Smooth muscle cell (in vitro differentiated cells): ENCODE measurements at regions not wholly inside any gene's neighbourhood (a gene's known extent, or its start where the extent isn't known, plus 50 kb on each side); places are given as distances from the start of the nearest gene placed in this dataset.
A peak's percentile ranks its signal among the peaks of the same experiment; 100 is the strongest.

Experiments
- DNase-seq: peaks from one replicate; lab custom pipeline; 2025; ENCODE audit not compliant: unreplicated experiment; lab: John Stamatoyannopoulos, UW
- H2AFZ ChIP-seq: fragments of 200-600 bp; sonication (generic); 2 replicates; pipeline ENCODE4 v1.6.0; 2016; ENCODE audit warnings: antibody characterized with exemption, low read depth, mild to moderate bottlenecking
- H3F3A ChIP-seq: fragments of 200-600 bp; sonication (generic); 2 replicates; pipeline ENCODE4 v1.6.0; 2017; ENCODE audit warnings: antibody characterized with exemption, low read depth
- H3K27ac ChIP-seq: fragments of 200-600 bp; sonication (generic); 2 replicates; pipeline ENCODE4 v1.5.1; 2016; ENCODE audit warnings: low read depth, mild to moderate bottlenecking
- H3K27me3 ChIP-seq: fragments of 200-600 bp; sonication (generic); 2 replicates; pipeline ENCODE4 v1.6.1; 2016; ENCODE audit warnings: low read depth, mild to moderate bottlenecking
- H3K36me3 ChIP-seq: fragments of 200-600 bp; sonication (generic); 2 replicates; pipeline ENCODE4 v1.5.1; 2016; ENCODE audit warnings: low read depth
- H3K4me1 ChIP-seq: fragments of 200-600 bp; sonication (generic); 2 replicates; pipeline ENCODE4 v1.5.1; 2016; ENCODE audit warnings: low read depth
- H3K4me2 ChIP-seq: fragments of 200-600 bp; sonication (generic); 2 replicates; pipeline ENCODE4 v1.6.0; 2016; ENCODE audit warnings: mild to moderate bottlenecking
- H3K4me3 ChIP-seq: fragments of 200-600 bp; sonication (generic); 2 replicates; pipeline ENCODE4 v1.5.1; 2016; ENCODE audit warnings: mild to moderate bottlenecking
- H3K79me2 ChIP-seq: fragments of 200-600 bp; sonication (generic); 2 replicates; pipeline ENCODE4 v1.6.0; 2016; ENCODE audit warnings: low read depth, mild to moderate bottlenecking
- H3K9ac ChIP-seq: fragments of 200-600 bp; sonication (generic); 2 replicates; pipeline ENCODE4 v1.6.0; 2016; ENCODE audit warnings: low read depth
- H3K9me3 ChIP-seq: fragments of 200-600 bp; sonication (generic); replicated peaks from 2 replicates; pipeline ENCODE4 v1.5.1; 2016; ENCODE audit warnings: low read depth
- H4K20me1 ChIP-seq: fragments of 200-600 bp; sonication (generic); 2 replicates; pipeline ENCODE4 v1.6.0; 2016; ENCODE audit warnings: low read depth
- CTCF ChIP-seq: fragments of 200-600 bp; sonication (generic); IDR thresholded peaks from 2 replicates; pipeline ENCODE4 v1.5.1; 2017; ENCODE audit warnings: borderline replicate concordance, mild to moderate bottlenecking, antibody characterized with exemption; ENCODE audit not compliant: insufficient read depth, poor library complexity, severe bottlenecking
- WGBS: methylation state at CpG from one replicate; pipeline ENCODE4 v1.1.7; 2016; ENCODE audit warnings: low lambda C conversion rate; 5-methylcytosine and 5-hydroxymethylcytosine counted together

- H3K4me2 ChIP-seq: no peak overlapping the region
- DNase-seq: no peak
Measured at GRCh38 chr2:150811259-150811855, 323.9 kb upstream of the RND3 start.

GRCh38 chr2:150809103-150809502, 321.6 kb upstream of the RND3 start:
- Histone ChIP-seq H2AFZ (no peak overlapping the region), H4K20me1 (no peaks in the 10 kb centered on the region), H3K9me3 (no peaks in the 10 kb centered on the region), H3K4me3 (no peak overlapping the region), H3K4me2 (no peak overlapping the region), H3K9ac (no peak overlapping the region), H3K79me2 (no peaks in the 10 kb centered on the region), H3K36me3 (no peaks in the 10 kb centered on the region), H3K27ac (no peak overlapping the region), H3F3A (no peaks in the 10 kb centered on the region), H3K27me3 (no peaks in the 10 kb centered on the region), H3K4me1 (no peaks in the 10 kb centered on the region)
- TF ChIP-seq CTCF: no peak
- 55% methylated on average over 2 of the region's 2 CpGs for WGBS
- no peak for DNase-seq

More at GRCh38 chr2:150811259-150811855, 323.9 kb upstream of the RND3 start:
- Histone ChIP-seq H3K4me3 (no peak overlapping the region), H3K4me1 (no peaks in the 10 kb centered on the region), H4K20me1 (no peaks in the 10 kb centered on the region), H3K79me2 (no peaks in the 10 kb centered on the region), H3K9ac (no peak overlapping the region), H2AFZ (peak overlapping the region; percentile 24), H3F3A (no peaks in the 10 kb centered on the region), H3K27me3 (no peaks in the 10 kb centered on the region), H3K9me3 (no peaks in the 10 kb centered on the region), H3K27ac (no peak overlapping the region), H3K36me3 (no peaks in the 10 kb centered on the region)
- TF ChIP-seq CTCF: no peak
- 63% methylated on average over 5 of the region's 5 CpGs for WGBS

GRCh38 chr2:150806336-150806735, 318.9 kb upstream of the RND3 start:
- Histone ChIP-seq H3K27me3 (no peaks in the 10 kb centered on the region), H4K20me1 (no peaks in the 10 kb centered on the region), H3K9ac (no peak overlapping the region), H3K79me2 (no peaks in the 10 kb centered on the region), H3F3A (no peaks in the 10 kb centered on the region), H2AFZ (no peak overlapping the region), H3K4me2 (no peak overlapping the region), H3K4me1 (no peaks in the 10 kb centered on the region), H3K36me3 (no peaks in the 10 kb centered on the region), H3K27ac (no peak overlapping the region), H3K4me3 (no peak overlapping the region), H3K9me3 (no peaks in the 10 kb centered on the region)
- DNase-seq: no peak
- no peak for TF ChIP-seq CTCF
- 61% methylated on average over 4 of the region's 4 CpGs for WGBS
